ENCODE measurements at regions not wholly inside any gene's neighbourhood (a gene's known extent, or its start where the extent isn't known, plus 50 kb on each side); places are given as distances from the start of the nearest gene placed in this dataset.

DNA sequence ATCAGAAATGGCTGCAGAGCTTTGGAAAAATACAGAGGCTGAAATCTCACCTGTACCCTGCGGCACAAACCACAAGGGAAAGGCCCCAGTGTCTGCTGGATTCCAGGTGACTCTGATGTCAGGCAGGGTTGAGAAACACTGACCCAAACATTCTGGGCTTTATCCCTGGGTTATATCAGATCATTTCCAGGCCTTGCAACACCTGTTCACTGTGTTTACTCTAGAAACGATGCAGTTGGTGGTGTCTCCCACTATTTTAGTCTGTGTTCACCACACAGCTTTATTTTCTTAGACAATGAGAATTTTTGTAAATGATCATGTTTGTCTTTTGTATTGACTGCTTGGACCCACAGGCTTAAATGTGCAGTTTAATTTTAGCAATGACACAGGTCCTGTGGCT, 151.5 kb upstream of the SDK2 start:
- H2AFZ ChIP-seq (ENCODE audit: low read depth, low read length): no peak overlapping the region
- no peak overlapping the region for H3K4me2 ChIP-seq (ENCODE audit: low read length)

DNA sequence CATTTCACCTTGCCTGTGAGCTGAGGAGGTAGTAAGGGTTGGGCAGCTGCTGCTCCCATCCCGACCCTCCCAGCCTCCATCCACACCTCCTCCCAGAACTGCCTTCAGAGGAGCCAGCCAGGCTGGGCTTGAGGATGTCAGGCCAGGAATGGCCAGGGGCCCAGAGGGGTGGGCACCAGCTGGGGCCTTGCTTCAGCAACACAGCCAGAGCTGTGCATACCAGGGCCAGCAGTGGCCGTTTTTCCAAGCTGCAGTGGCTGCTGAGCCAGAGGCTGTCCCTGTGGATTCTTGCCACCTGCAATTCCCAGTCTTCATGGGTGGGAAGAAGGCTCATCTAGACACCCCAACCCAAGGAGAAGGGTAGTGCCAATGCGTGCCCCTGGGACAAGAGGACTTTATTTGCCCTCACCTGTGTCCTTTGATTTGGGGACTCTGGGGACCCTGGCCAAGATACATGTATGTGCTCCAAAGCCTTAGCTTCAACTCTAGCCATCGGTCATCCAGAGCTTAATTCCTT, 153.4 kb upstream of the SDK2 start:
- H3K79me2 ChIP-seq (ENCODE audit: low read length): no peaks in the 10 kb centered on the region
- H3K9me3 ChIP-seq (ENCODE audit: insufficient read depth, low read length): no peaks in the 10 kb centered on the region
- no peak overlapping the region for H3K4me3 ChIP-seq (ENCODE audit: low read length)
- H2AFZ ChIP-seq (ENCODE audit: low read depth, low read length): no peak overlapping the region
- no peaks in the 10 kb centered on the region for H3K4me1 ChIP-seq (ENCODE audit: low read length)
- no peaks in the 10 kb centered on the region for H3K36me3 ChIP-seq (replicated peaks; ENCODE audit: low read depth, low read length)
- no peak for TF ChIP-seq EZH2phosphoT487 (IDR thresholded peaks at IDR 0.05; ENCODE audit: low read depth)
- TF ChIP-seq CTCF (IDR thresholded peaks at IDR 0.05; ENCODE audit: low read depth, low read length): no peak
- no peak overlapping the region for H3K4me2 ChIP-seq (ENCODE audit: low read length)
- no peak overlapping the region for H3K27ac ChIP-seq (ENCODE audit: low read length)
- no peak overlapping the region for H3K9ac ChIP-seq (ENCODE audit: low read length)
- peaks cover 18% of the 10 kb centered on the region; the same call in 1 of the 2 replicates for H3K27me3 ChIP-seq (ENCODE audit: low read depth, low read length)
- H4K20me1 ChIP-seq (ENCODE audit: insufficient read depth, low read length): no peaks in the 10 kb centered on the region

More for the DNA sequence above, 151.5 kb upstream of the SDK2 start:
- Histone ChIP-seq H3K4me3 (ENCODE audit: low read length) (no peak overlapping the region), H3K27ac (ENCODE audit: low read length) (no peak overlapping the region), H3K4me1 (ENCODE audit: low read length) (no peaks in the 10 kb centered on the region), H3K9ac (ENCODE audit: low read length) (no peak overlapping the region), H3K79me2 (ENCODE audit: low read length) (no peaks in the 10 kb centered on the region), H4K20me1 (ENCODE audit: insufficient read depth, low read length) (no peaks in the 10 kb centered on the region), H3K27me3 (ENCODE audit: low read depth, low read length) (peaks cover 20% of the 10 kb centered on the region; the same call in 1 of the 2 replicates), H3K9me3 (ENCODE audit: insufficient read depth, low read length) (no peaks in the 10 kb centered on the region), H3K36me3 (replicated peaks; ENCODE audit: low read depth, low read length) (no peaks in the 10 kb centered on the region)
- no peak for TF ChIP-seq CTCF (IDR thresholded peaks at IDR 0.05; ENCODE audit: low read depth, low read length)

DNA sequence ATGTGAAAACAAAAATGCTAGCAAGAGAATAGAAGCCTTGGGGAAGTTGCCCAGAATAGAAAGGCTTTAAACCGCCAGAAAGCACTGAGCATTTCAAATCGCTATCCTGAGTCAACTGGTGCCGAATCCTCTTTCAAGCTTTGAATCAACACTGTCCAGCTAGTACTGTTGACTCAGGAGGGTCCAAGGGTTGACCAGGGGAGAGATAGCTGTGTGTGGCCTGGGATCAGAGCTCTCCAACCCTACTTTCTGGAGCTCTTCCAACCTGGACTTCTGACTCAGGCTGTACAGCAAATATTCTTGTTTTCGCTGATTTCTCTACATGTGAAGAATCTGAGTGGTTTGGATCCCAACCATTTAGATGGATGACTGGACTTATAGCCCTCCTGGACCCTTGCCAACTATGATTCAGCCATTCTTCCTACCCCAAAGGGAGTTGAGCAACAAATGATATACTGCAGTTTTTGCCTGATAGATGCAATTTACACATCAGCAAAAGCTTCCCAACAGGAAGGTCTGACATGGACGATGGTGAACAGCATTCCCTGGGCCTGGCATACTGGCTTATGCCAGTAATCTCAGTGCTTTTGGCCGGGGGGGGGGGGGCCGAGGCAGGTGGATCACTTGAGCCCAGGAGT, 154.0 kb upstream of the SDK2 start:
- TF ChIP-seq CTCF (IDR thresholded peaks at IDR 0.05; ENCODE audit: low read depth, low read length) (no peak), EZH2phosphoT487 (IDR thresholded peaks at IDR 0.05; ENCODE audit: low read depth) (no peak)
- H3K27ac ChIP-seq (ENCODE audit: low read length): no peak overlapping the region
- H3K9me3 ChIP-seq (ENCODE audit: insufficient read depth, low read length): no peaks in the 10 kb centered on the region
- H3K4me2 ChIP-seq (ENCODE audit: low read length): no peak overlapping the region
- no peaks in the 10 kb centered on the region for H3K36me3 ChIP-seq (replicated peaks; ENCODE audit: low read depth, low read length)
- H3K9ac ChIP-seq (ENCODE audit: low read length): no peak overlapping the region
- H4K20me1 ChIP-seq (ENCODE audit: insufficient read depth, low read length): no peaks in the 10 kb centered on the region
- H3K4me1 ChIP-seq (ENCODE audit: low read length): no peaks in the 10 kb centered on the region
- H2AFZ ChIP-seq (ENCODE audit: low read depth, low read length): no peak overlapping the region
- H3K79me2 ChIP-seq (ENCODE audit: low read length): no peaks in the 10 kb centered on the region
- H3K4me3 ChIP-seq (ENCODE audit: low read length): no peak overlapping the region
- peaks cover 18% of the 10 kb centered on the region; the same call in 1 of the 2 replicates for H3K27me3 ChIP-seq (ENCODE audit: low read depth, low read length)

GRCh38 chr17:73799096-73799495, 154.9 kb upstream of the SDK2 start:
- TF ChIP-seq EZH2phosphoT487 (IDR thresholded peaks at IDR 0.05; ENCODE audit: low read depth) (no peak), CTCF (IDR thresholded peaks at IDR 0.05; ENCODE audit: low read depth, low read length) (no peak)
- Histone ChIP-seq H3K4me3 (ENCODE audit: low read length) (no peak overlapping the region), H3K4me2 (ENCODE audit: low read length) (no peak overlapping the region)

More at GRCh38 chr17:73799096-73799495, 154.9 kb upstream of the SDK2 start:
- Histone ChIP-seq H3K4me1 (ENCODE audit: low read length) (no peaks in the 10 kb centered on the region), H3K27me3 (ENCODE audit: low read depth, low read length) (peaks cover 18% of the 10 kb centered on the region; the same call in 1 of the 2 replicates), H2AFZ (ENCODE audit: low read depth, low read length) (no peak overlapping the region), H3K27ac (ENCODE audit: low read length) (no peak overlapping the region), H3K9ac (ENCODE audit: low read length) (no peak overlapping the region), H3K79me2 (ENCODE audit: low read length) (no peaks in the 10 kb centered on the region), H3K9me3 (ENCODE audit: insufficient read depth, low read length) (no peaks in the 10 kb centered on the region), H4K20me1 (ENCODE audit: insufficient read depth, low read length) (no peaks in the 10 kb centered on the region), H3K36me3 (replicated peaks; ENCODE audit: low read depth, low read length) (no peaks in the 10 kb centered on the region)

All from OCI-LY3 (cell line).